Right cardiac atrium (tissue), 5 donors: ENCODE measurements at regions not wholly inside any gene's neighbourhood (a gene's known extent, or its start where the extent isn't known, plus 50 kb on each side); places are given as distances from the start of the nearest gene placed in this dataset.

Source experiments
- ATAC-seq, 2 donors: fragments of 200-7000 bp; cut with Tn5 transposase; one replicate each; pipeline versions ENCODE4 v1.8.0 to v1.9.1; 2020; ENCODE audit warnings: moderate library complexity in 2 of 2, mild to moderate bottlenecking in 1 of 2
- DNase-seq, 3 donors: peaks; one replicate each; pipeline ENCODE4 v3.0.0-alpha.2; 2020
- H3K27ac ChIP-seq: one replicate; pipeline ENCODE4 v1.5.1; 2013; ENCODE audit warnings: mild to moderate bottlenecking, low read length, control low read depth, moderate library complexity
- H3K27me3 ChIP-seq: one replicate; pipeline ENCODE4 v1.6.1; 2013; ENCODE audit not compliant: control insufficient read depth, insufficient read depth
- H3K4me1 ChIP-seq: one replicate; pipeline ENCODE4 v1.6.1; 2013; ENCODE audit warnings: low read length; ENCODE audit not compliant: control insufficient read depth, insufficient read depth
- H3K4me3 ChIP-seq: one replicate; pipeline ENCODE4 v1.5.1; 2013; ENCODE audit warnings: low read length, control low read depth
- H3K9me3 ChIP-seq: one replicate; pipeline ENCODE4 v1.6.1; 2013; ENCODE audit warnings: low read length; ENCODE audit not compliant: control insufficient read depth
- WGBS: extraction: QIAGEN DNeasy Blood & Tissue Kit; methylation state at CpG from one replicate; pipeline ENCODE4 v1.1.7; 2013; 5-methylcytosine and 5-hydroxymethylcytosine counted together
- intact Hi-C, 4 donors: fragments of 100-400 bp; cut with DNase I; formaldehyde crosslinking; loops; one replicate each; pipeline versions ENCODE4 v1.11.0 to v1.14.0; 2022 to 2023
- donor health status: healthy with polysubstance abuse.
- donor health status: DM: no; HTN: yes; CAD: no.
- donor health status: DM: no; HTN: no; CAD: no.
- donor health status: DM: no; HTN: yes; CAD: no; lungs with severe emphysema.
- donor health status: DM: yes; HTN: yes; CAD: no.

DNA sequence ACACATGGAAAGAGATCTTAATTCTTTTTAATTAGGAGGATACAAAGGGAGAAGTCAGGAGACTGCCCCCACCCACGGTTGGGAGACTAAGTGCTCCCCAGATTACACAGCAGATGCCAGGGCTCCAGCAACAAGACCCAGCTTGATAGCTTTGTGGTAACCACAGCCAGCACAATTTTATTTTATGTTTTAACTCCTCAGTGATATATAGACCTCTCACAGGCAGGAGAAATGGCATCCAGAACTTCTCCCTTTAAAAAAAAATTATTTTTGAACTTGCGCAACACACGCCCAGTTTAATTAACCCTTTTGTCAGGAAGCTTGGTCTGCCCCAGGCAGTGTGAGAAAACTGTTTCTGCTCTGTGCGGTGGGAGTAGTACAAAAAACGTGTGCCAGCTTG lies 62.6 kb upstream of the ACOT11 start:
- no peaks in the 10 kb centered on the region for H3K27me3 ChIP-seq
- WGBS = 40% methylated on average over 5 of the region's 5 CpGs
- H3K9me3 ChIP-seq = no peaks in the 10 kb centered on the region
- ATAC-seq (no peak), DNase-seq (no peak)
- H3K27ac ChIP-seq = no peak overlapping the region
- H3K4me3 ChIP-seq = no peak overlapping the region
- intact Hi-C loops = loop anchor here in 3 of 4 donors (5.0 to 10.0 kb wide), 4 partner anchors 181 to 413 kb away; no protein-coding TSS in a partner anchor
- peaks cover 2% of the 10 kb centered on the region for H3K4me1 ChIP-seq

DNA sequence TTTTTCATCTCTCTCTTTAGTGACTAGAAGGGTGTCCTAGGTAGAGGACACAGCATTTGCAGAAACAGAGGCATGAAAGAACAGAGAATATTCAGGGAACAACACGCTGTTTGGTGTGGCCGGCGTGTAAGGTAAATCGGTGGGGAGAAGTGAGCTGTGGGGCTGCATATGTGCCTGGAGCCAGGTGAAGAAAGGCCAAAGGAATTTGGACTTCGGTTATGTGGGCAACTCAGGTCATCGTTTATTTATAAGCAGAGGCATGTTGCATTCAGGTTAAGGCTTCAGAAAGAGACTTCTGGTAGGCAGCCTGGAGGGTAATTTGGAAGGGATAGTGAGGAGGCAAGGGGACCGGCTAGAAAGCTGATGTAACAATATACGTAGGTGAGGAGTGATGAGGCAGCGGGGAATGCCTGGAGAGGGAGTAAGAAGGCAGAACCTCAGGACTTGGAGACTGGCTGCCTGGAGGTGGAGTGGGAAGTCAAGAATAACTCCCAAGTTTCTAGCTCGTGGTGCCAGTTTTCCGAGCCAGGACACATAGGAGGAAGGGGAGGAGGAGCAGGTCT lies 64.1 kb upstream of the ACOT11 start:
- no peak overlapping the region for H3K27ac ChIP-seq
- intact Hi-C loops = loop anchor here in 3 of 4 donors (2.0 to 10.0 kb wide), 4 partner anchors 71 to 359 kb away; no protein-coding TSS in a partner anchor
- WGBS = 86% methylated on average over 11 of the region's 11 CpGs
- H3K4me1 ChIP-seq = peaks cover 2% of the 10 kb centered on the region
- H3K9me3 ChIP-seq = no peaks in the 10 kb centered on the region
- DNase-seq = no peak
- no peak for ATAC-seq
- no peaks in the 10 kb centered on the region for H3K27me3 ChIP-seq
- no peak overlapping the region for H3K4me3 ChIP-seq

DNA sequence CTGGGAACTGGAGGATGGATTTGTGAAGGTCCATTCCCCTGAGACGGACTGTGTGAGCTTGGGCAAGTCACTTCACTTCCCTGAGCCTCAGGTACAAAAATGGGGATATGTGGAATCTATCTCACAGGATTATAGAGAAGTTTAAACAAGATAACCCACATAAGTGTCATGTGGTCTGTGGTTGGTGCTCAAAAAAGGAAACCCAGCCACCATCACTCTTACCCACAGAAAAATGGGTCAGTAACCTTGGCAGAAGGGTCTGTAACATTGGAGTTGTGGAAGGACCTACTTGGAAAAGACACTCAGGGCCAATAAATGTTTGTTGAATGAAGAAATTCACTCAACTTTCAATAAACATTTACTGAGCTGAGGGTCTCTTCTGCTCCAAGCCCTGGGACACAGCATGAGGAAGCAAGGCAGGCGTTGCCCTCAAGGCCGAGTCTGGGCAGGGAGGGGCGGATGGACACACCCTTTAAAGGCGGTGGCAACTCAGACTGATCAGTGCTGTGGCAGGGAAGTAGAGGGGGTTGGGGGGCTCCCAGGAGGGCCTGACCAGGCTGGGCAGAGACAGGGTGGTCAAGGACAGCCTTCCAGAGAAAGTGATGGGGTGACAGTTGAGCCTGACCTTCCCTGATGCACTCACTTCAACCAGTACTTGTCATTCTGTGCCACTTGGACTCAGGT lies 66.7 kb upstream of the ACOT11 start:
- Histone ChIP-seq H3K27me3 (no peaks in the 10 kb centered on the region), H3K27ac (no peak overlapping the region), H3K4me3 (no peak overlapping the region), H3K9me3 (no peaks in the 10 kb centered on the region), H3K4me1 (no peaks in the 10 kb centered on the region)
- peak in 1 of 3 donors; percentile 67 for DNase-seq
- ATAC-seq = peak; percentile 33 to 39
- WGBS = 93% methylated on average over 5 of the region's 5 CpGs
- intact Hi-C loops = loop anchor here in 3 of 4 donors (10.0 kb wide), 3 partner anchors 177 to 357 kb away; no protein-coding TSS in a partner anchor

DNA sequence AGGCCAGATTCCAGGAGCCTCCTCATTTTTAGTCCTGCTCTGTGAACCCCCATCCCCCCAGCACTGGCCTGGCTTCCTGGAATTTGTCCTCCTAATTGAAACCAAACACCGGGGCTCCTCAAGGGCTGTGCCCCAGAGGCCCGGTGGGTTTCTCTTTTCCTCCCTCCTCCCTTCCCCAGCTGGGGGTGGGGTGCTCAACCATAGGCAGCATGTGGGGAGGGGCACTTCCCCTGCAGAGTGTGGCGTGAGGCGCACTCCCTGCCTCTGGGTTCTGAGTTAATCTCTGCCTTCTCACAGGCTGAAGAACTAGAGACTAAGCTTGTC lies 67.5 kb upstream of the ACOT11 start:
- 34% methylated on average over 4 of the region's 4 CpGs for WGBS
- H3K4me3 ChIP-seq = no peak overlapping the region
- H3K9me3 ChIP-seq = no peaks in the 10 kb centered on the region
- H3K4me1 ChIP-seq = no peaks in the 10 kb centered on the region
- H3K27me3 ChIP-seq = no peaks in the 10 kb centered on the region
- DNase-seq (peak in 1 of 3 donors; percentile 67), ATAC-seq (no peak)
- intact Hi-C loops = loop anchor here in 3 of 4 donors (10.0 kb wide), 3 partner anchors 176 to 356 kb away; no protein-coding TSS in a partner anchor
- no peak overlapping the region for H3K27ac ChIP-seq

DNA sequence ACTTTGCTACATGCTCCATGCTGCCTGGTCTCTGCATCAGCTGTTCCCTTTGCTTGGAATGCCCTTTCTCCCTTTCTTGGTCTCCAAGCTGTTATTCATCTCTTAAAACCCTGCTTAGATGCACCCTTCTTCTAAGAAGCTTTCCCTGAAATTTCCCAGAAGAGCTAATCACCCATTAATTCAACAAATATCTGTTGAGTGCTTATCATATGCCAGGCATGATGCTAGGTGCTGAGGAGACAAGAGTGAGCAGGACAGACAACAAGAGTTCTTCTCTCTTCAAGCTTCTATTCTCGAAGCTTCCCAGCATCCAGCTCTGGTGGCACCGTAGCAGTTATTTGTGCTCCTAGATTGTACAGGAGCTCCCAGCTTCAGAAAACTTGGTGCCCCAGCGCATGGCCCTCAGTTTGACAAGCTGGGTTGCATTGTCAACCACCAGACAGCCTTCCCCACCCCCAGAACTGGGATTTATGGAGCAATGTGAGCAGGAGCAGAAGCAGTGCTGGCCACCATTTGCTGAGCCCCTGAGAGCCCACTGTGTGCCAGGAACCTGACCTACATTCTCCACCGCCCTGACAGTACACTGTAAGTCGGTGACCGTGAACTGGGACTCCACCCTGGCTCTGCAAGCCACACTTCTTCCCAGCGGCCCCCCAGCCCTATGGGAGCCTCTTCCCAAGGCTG lies 68.0 kb upstream of the ACOT11 start:
- Histone ChIP-seq H3K4me1 (no peaks in the 10 kb centered on the region), H3K4me3 (no peak overlapping the region), H3K27ac (no peak overlapping the region), H3K27me3 (no peaks in the 10 kb centered on the region), H3K9me3 (no peaks in the 10 kb centered on the region)
- 79% methylated on average over 7 of the region's 7 CpGs for WGBS
- intact Hi-C loops = loop anchor here in 3 of 4 donors (10.0 kb wide), 3 partner anchors 175 to 355 kb away; no protein-coding TSS in a partner anchor
- ATAC-seq (no peak), DNase-seq (no peak)

DNA sequence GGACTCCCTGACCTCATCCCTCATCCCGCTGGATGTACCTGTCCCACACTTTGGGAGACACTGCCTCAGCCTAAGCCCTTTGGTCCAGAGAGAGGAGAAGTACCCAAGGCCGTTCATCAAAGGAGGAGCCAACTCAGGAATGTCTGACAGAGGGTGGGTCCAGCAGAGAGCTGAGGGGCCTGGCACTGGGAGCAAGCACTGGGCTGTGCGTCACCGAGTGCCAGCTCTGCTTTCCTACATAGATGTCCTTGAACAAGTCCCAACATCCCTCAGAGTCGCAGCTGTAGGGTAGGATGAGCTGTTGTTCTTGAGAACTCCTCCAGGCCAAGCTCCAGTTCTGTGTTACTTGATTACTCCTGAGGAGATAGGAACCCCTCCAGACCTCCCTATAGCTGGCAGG lies 68.8 kb upstream of the ACOT11 start:
- ATAC-seq (no peak), DNase-seq (no peak)
- H3K27me3 ChIP-seq = no peaks in the 10 kb centered on the region
- intact Hi-C loops = no loop called here
- no peak overlapping the region for H3K27ac ChIP-seq
- H3K4me3 ChIP-seq = no peak overlapping the region
- H3K9me3 ChIP-seq = no peaks in the 10 kb centered on the region
- WGBS = 89% methylated on average over 5 of the region's 5 CpGs
- no peaks in the 10 kb centered on the region for H3K4me1 ChIP-seq

DNA sequence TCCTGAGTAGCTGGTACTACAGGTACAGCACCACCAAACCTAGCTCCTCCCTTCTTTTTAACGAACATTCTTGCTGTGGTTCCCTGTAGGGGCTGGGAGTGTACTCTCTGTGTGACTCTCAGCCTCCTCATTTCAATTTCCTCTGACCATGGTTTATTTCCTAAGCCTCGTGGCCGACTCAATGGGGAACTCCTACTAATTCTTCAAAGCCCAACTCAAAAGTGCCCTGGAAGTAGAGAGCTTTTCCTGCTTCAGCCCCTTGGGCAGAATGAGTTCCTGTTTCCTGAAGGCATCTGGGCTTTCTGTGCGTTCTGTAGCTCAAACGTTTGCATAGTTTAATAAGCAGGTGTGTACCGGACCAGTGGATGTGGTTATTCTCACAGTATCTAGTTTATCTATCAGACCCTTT lies 70.9 kb upstream of the ACOT11 start:
- Histone ChIP-seq H3K27ac (no peak overlapping the region), H3K9me3 (no peaks in the 10 kb centered on the region), H3K4me1 (no peaks in the 10 kb centered on the region), H3K27me3 (no peaks in the 10 kb centered on the region), H3K4me3 (no peak overlapping the region)
- 64% methylated on average over 6 of the region's 6 CpGs for WGBS
- DNase-seq (no peak), ATAC-seq (no peak)
- intact Hi-C loops = no loop called here

DNA sequence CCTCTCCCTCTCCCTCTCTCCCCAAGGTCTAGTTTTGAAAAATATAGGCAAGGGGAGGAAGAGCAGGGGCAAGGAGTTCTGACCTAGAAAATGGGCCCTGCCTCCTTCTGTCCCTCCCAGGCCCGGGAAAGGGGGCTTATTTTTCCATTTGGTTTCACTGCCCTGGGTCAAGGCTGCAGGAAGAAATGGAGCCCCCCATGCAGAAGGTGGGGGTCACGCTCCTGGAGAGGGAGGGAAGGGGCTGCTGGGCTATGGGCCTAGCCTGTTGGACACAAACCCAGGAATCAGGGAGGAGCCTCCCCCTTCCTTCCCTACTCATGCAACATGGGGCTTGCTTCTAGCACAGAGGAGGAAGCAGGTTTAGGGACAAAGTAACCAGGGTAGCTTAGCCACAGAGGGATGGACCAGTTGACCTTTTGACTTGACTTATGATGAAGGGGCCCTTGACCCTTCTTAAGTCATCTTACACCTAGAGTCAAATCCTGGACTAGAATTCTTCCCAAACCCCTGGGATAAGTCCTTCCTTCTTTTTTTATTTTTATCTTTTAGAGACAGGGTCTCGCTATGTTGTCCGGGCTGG lies 70.4 kb upstream of the SSBP3 start:
- Histone ChIP-seq H3K4me3 (no peak overlapping the region), H3K27ac (no peak overlapping the region), H3K9me3 (no peaks in the 10 kb centered on the region), H3K4me1 (no peaks in the 10 kb centered on the region), H3K27me3 (no peaks in the 10 kb centered on the region)
- DNase-seq (no peak), ATAC-seq (no peak)
- 75% methylated on average over 4 of the region's 4 CpGs for WGBS
- intact Hi-C loops = no loop called here

DNA sequence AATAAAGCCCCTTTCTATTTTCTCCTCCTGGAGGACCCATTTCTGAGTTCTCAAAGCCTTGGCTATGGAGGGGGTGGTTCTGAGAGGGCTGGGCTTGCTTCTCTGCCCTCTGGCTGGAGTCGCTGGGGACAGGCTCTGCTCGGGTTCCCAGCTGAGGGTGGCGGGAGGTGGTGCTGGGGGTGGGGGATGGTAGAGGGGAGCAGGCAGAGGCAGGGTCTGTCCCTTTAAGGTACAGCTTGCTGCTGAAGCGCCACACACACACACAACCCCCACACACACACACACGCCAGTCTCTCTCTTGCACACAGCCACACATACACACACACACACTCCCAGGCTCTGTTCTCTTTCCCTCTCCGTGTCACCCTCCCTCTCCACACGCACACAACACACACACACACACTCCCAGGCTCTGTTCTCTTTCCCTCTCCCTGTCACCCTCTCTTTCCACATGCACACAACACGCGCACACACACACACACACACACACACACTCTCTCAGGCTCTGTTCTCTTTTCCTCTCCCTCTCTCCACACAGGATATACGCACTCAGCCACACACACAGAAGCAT lies 69.8 kb upstream of the SSBP3 start:
- intact Hi-C loops = no loop called here
- ATAC-seq = peak in 1 of 2 donors; percentile 54
- peak in 2 of 3 donors; percentile 63 to 76 for DNase-seq
- H3K9me3 ChIP-seq = no peaks in the 10 kb centered on the region
- H3K27me3 ChIP-seq = no peaks in the 10 kb centered on the region
- no peak overlapping the region for H3K4me3 ChIP-seq
- WGBS = 38% methylated on average over 10 of the region's 10 CpGs
- no peaks in the 10 kb centered on the region for H3K4me1 ChIP-seq
- no peak overlapping the region for H3K27ac ChIP-seq

DNA sequence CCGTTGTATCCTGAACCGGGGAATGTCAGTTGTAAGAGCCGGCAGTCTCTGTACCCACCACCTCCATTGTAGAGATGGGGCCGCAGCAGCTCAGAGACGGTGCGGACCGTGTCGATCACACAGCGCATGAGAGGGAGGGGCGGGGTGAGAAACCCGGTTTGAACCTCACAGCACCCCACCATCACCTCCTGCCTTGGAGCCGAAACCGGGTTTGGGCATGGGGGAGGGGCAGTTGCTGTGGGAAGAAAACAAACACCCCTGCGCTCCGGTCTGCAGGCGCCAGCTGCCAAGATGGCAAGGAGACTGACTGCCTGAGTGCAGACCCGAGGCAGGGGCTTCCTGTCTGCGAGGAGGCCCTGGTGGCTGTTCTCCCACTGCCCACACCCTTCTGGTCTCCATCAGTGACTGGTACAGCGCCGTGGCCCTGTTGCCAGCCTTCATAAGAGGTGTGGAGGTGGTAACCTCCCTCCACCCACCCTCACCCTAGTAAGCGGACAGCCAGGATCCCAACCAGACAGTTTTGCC lies 69.2 kb upstream of the SSBP3 start:
- intact Hi-C loops = no loop called here
- peak overlapping the region; percentile 38 for H3K4me3 ChIP-seq
- ATAC-seq (peak; percentile 21 to 31), DNase-seq (peak in 2 of 3 donors; percentile 70 to 71)
- no peaks in the 10 kb centered on the region for H3K4me1 ChIP-seq
- no peak overlapping the region for H3K27ac ChIP-seq
- no peaks in the 10 kb centered on the region for H3K27me3 ChIP-seq
- H3K9me3 ChIP-seq = no peaks in the 10 kb centered on the region
- 31% methylated on average over 21 of the region's 21 CpGs for WGBS
